Ishikawa (cell line): ENCODE measurements at regions not wholly inside any gene's neighbourhood (a gene's known extent, or its start where the extent isn't known, plus 50 kb on each side); places are given as distances from the start of the nearest gene placed in this dataset.

ENCODE experiments used
- CEBPB ChIP-seq: IDR thresholded peaks from 2 replicates; pipeline ENCODE4 v1.6.1; 2012
- CREB1 ChIP-seq: IDR thresholded peaks from 2 replicates; pipeline ENCODE4 v1.6.1; 2012; ENCODE audit warnings: low read depth
- EGR1 ChIP-seq: IDR thresholded peaks from 2 replicates; pipeline ENCODE4 v1.6.1; 2012
- EP300 ChIP-seq: IDR thresholded peaks from 2 replicates; pipeline ENCODE4 v1.6.1; 2012; ENCODE audit warnings: borderline replicate concordance
- FOXM1 ChIP-seq: IDR thresholded peaks from 2 replicates; pipeline ENCODE4 v1.6.1; 2012; ENCODE audit warnings: low read depth, borderline replicate concordance
- MAX ChIP-seq: IDR thresholded peaks from 2 replicates; pipeline ENCODE4 v1.6.1; 2012
- NFIC ChIP-seq: IDR thresholded peaks from 2 replicates; pipeline ENCODE4 v1.6.1; 2012
- RAD21 ChIP-seq: IDR thresholded peaks from 2 replicates; pipeline ENCODE4 v1.6.1; 2012; ENCODE audit warnings: low read depth
- REST ChIP-seq: IDR thresholded peaks from 2 replicates; pipeline ENCODE4 v1.6.1; 2012; ENCODE audit warnings: low read depth, mild to moderate bottlenecking
- TAF1 ChIP-seq: IDR thresholded peaks from 2 replicates; pipeline ENCODE4 v1.6.1; 2012; ENCODE audit warnings: low read depth, mild to moderate bottlenecking
- TCF12 ChIP-seq: IDR thresholded peaks from 2 replicates; pipeline ENCODE4 v1.6.1; 2012; ENCODE audit warnings: low read depth
- TEAD4 ChIP-seq: IDR thresholded peaks from 2 replicates; pipeline ENCODE4 v1.6.1; 2012
- USF1 ChIP-seq: IDR thresholded peaks from 2 replicates; pipeline ENCODE4 v1.6.1; 2012
- YY1 ChIP-seq: IDR thresholded peaks from 2 replicates; pipeline ENCODE4 v1.6.1; 2012; ENCODE audit warnings: low read depth
- ZBTB7A ChIP-seq: IDR thresholded peaks from 2 replicates; pipeline ENCODE4 v1.6.1; 2012; ENCODE audit warnings: low read depth

GRCh38 chr13:60646620-60647019, 249.6 kb downstream of the TDRD3 start:
- TF ChIP-seq FOXM1 (no peak), CREB1 (no peak), RAD21 (no peak)

- TF ChIP-seq NFIC: no peak
- no peak for TF ChIP-seq CEBPB
- TF ChIP-seq REST: no peak
- no peak for TF ChIP-seq FOXM1
- TF ChIP-seq EGR1: no peak
- TF ChIP-seq TAF1: no peak
- no peak for TF ChIP-seq MAX
Observed at GRCh38 chr13:60645676-60646075, 248.7 kb downstream of the TDRD3 start.

GRCh38 chr13:60642552-60642951, 245.5 kb downstream of the TDRD3 start:
- TF ChIP-seq TEAD4 (no peak), MAX (no peak), YY1 (no peak), EP300 (no peak), USF1 (no peak), RAD21 (no peak), FOXM1 (no peak), REST (no peak), ZBTB7A (no peak), EGR1 (no peak)

GRCh38 chr13:60629158-60629557, 232.1 kb downstream of the TDRD3 start:
- TF ChIP-seq NFIC: no peak
- TF ChIP-seq USF1: no peak
- no peak for TF ChIP-seq REST
- TF ChIP-seq TAF1: no peak
- no peak for TF ChIP-seq EP300
- no peak for TF ChIP-seq TEAD4
- TF ChIP-seq EGR1: no peak
- TF ChIP-seq FOXM1: no peak
- no peak for TF ChIP-seq TCF12
- no peak for TF ChIP-seq RAD21
- no peak for TF ChIP-seq CEBPB
- TF ChIP-seq MAX: no peak
- no peak for TF ChIP-seq YY1
- no peak for TF ChIP-seq CREB1
- no peak for TF ChIP-seq ZBTB7A

GRCh38 chr13:60627071-60627686, 230.2 kb downstream of the TDRD3 start:
- TF ChIP-seq CEBPB: no peak
- no peak for TF ChIP-seq FOXM1
- no peak for TF ChIP-seq TCF12
- TF ChIP-seq REST: no peak
- TF ChIP-seq RAD21: peak; percentile 92
